ENCODE measurements at regions not wholly inside any gene's neighbourhood (a gene's known extent, or its start where the extent isn't known, plus 50 kb on each side); places are given as distances from the start of the nearest gene placed in this dataset.

- Mint-ChIP-seq H3K27ac (no peak overlapping the region), H3K9me3 (no peaks in the 10 kb centered on the region), H3K4me3 (no peak overlapping the region), H3K4me1 (ENCODE audit: low read depth) (no peaks in the 10 kb centered on the region), H3K27me3 (ENCODE audit: low read depth) (no peaks in the 10 kb centered on the region), H3K36me3 (ENCODE audit: low read depth) (no peaks in the 10 kb centered on the region)
- intact Hi-C loops (cut with micrococcal nuclease) = no loop called here
- CTCF ChIA-PET = interaction anchor here (0.7 kb wide), 1 partner anchor 1646 kb away, joined by 3 read pairs; no protein-coding TSS in a partner anchor
- DNase-seq = no peak
These were observed 403.2 kb downstream of the AASDHPPT start for GRCh38 chr11:106480581-106481190.

GRCh38 chr11:106482917-106483785, 405.7 kb downstream of the AASDHPPT start:
- no peak overlapping the region for H3K27ac Mint-ChIP-seq
- H3K27me3 Mint-ChIP-seq (ENCODE audit: low read depth) = no peaks in the 10 kb centered on the region
- no peak for DNase-seq
- no peaks in the 10 kb centered on the region for H3K4me1 Mint-ChIP-seq (ENCODE audit: low read depth)
- no peak overlapping the region for H3K4me3 Mint-ChIP-seq
- CTCF ChIA-PET = interaction anchor here (1.2 kb wide), 1 partner anchor 12 kb away, joined by 7 read pairs; no protein-coding TSS in a partner anchor
- H3K9me3 Mint-ChIP-seq = no peaks in the 10 kb centered on the region
- no peaks in the 10 kb centered on the region for H3K36me3 Mint-ChIP-seq (ENCODE audit: low read depth)
- intact Hi-C loops (cut with micrococcal nuclease) = no loop called here

- Mint-ChIP-seq H3K4me1 (ENCODE audit: low read depth) (no peaks in the 10 kb centered on the region), H3K27ac (no peak overlapping the region), H3K36me3 (ENCODE audit: low read depth) (no peaks in the 10 kb centered on the region), H3K4me3 (no peak overlapping the region), H3K27me3 (ENCODE audit: low read depth) (no peaks in the 10 kb centered on the region), H3K9me3 (no peaks in the 10 kb centered on the region)
- CTCF ChIA-PET = interaction anchor here (0.6 kb wide), 1 partner anchor 13 kb away, joined by 3 read pairs; no protein-coding TSS in a partner anchor
- no peak for DNase-seq
- intact Hi-C loops (cut with micrococcal nuclease) = no loop called here
These were observed 414.3 kb downstream of the AASDHPPT start for GRCh38 chr11:106491751-106492150.

GRCh38 chr11:106493751-106494150, 416.3 kb downstream of the AASDHPPT start:
- Mint-ChIP-seq H3K27me3 (ENCODE audit: low read depth) (no peaks in the 10 kb centered on the region), H3K9me3 (no peaks in the 10 kb centered on the region), H3K4me3 (no peak overlapping the region), H3K36me3 (ENCODE audit: low read depth) (no peaks in the 10 kb centered on the region), H3K27ac (no peak overlapping the region), H3K4me1 (ENCODE audit: low read depth) (no peaks in the 10 kb centered on the region)
- no peak for DNase-seq
- intact Hi-C loops (cut with micrococcal nuclease) = no loop called here
- CTCF ChIA-PET = no interaction called here

GRCh38 chr11:106495046-106495445, 417.6 kb downstream of the AASDHPPT start:
- H3K4me1 Mint-ChIP-seq (ENCODE audit: low read depth) = no peaks in the 10 kb centered on the region
- no peaks in the 10 kb centered on the region for H3K36me3 Mint-ChIP-seq (ENCODE audit: low read depth)
- no peaks in the 10 kb centered on the region for H3K27me3 Mint-ChIP-seq (ENCODE audit: low read depth)
- DNase-seq = no peak
- H3K9me3 Mint-ChIP-seq = no peaks in the 10 kb centered on the region
- H3K27ac Mint-ChIP-seq = no peak overlapping the region
- no peak overlapping the region for H3K4me3 Mint-ChIP-seq
- CTCF ChIA-PET = no interaction called here
- intact Hi-C loops (cut with micrococcal nuclease) = no loop called here

- no peak for DNase-seq
- Mint-ChIP-seq H3K4me1 (ENCODE audit: low read depth) (no peaks in the 10 kb centered on the region), H3K4me3 (no peak overlapping the region)
These were observed 419.2 kb downstream of the AASDHPPT start for GRCh38 chr11:106496677-106497076.

GRCh38 chr11:106497321-106497720, 419.9 kb downstream of the AASDHPPT start:
- Mint-ChIP-seq H3K4me1 (ENCODE audit: low read depth) (no peaks in the 10 kb centered on the region), H3K36me3 (ENCODE audit: low read depth) (no peaks in the 10 kb centered on the region), H3K9me3 (no peaks in the 10 kb centered on the region), H3K27ac (no peak overlapping the region), H3K4me3 (no peak overlapping the region), H3K27me3 (ENCODE audit: low read depth) (no peaks in the 10 kb centered on the region)
- no peak for DNase-seq
- intact Hi-C loops (cut with micrococcal nuclease) = no loop called here
- CTCF ChIA-PET = no interaction called here

More at GRCh38 chr11:106496677-106497076, 419.2 kb downstream of the AASDHPPT start:
- Mint-ChIP-seq H3K9me3 (no peaks in the 10 kb centered on the region), H3K36me3 (ENCODE audit: low read depth) (no peaks in the 10 kb centered on the region), H3K27me3 (ENCODE audit: low read depth) (no peaks in the 10 kb centered on the region), H3K27ac (no peak overlapping the region)
- CTCF ChIA-PET = no interaction called here
- intact Hi-C loops (cut with micrococcal nuclease) = no loop called here

GRCh38 chr11:106497822-106498221, 420.4 kb downstream of the AASDHPPT start:
- Mint-ChIP-seq H3K27me3 (ENCODE audit: low read depth) (no peaks in the 10 kb centered on the region), H3K36me3 (ENCODE audit: low read depth) (no peaks in the 10 kb centered on the region), H3K9me3 (no peaks in the 10 kb centered on the region), H3K4me3 (no peak overlapping the region), H3K4me1 (ENCODE audit: low read depth) (no peaks in the 10 kb centered on the region), H3K27ac (no peak overlapping the region)
- CTCF ChIA-PET = interaction anchor here (0.6 kb wide), 1 partner anchor 164 kb away, joined by 4 read pairs; no protein-coding TSS in a partner anchor
- no peak for DNase-seq
- intact Hi-C loops (cut with micrococcal nuclease) = no loop called here

GRCh38 chr11:106503901-106504300, 426.4 kb downstream of the AASDHPPT start:
- Mint-ChIP-seq H3K36me3 (ENCODE audit: low read depth) (no peaks in the 10 kb centered on the region), H3K27ac (no peak overlapping the region), H3K4me3 (no peak overlapping the region), H3K9me3 (peaks cover 2% of the 10 kb centered on the region), H3K4me1 (ENCODE audit: low read depth) (no peaks in the 10 kb centered on the region), H3K27me3 (ENCODE audit: low read depth) (no peaks in the 10 kb centered on the region)
- intact Hi-C loops (cut with micrococcal nuclease) = no loop called here
- CTCF ChIA-PET = no interaction called here
- no peak for DNase-seq

GRCh38 chr11:106507645-106508306, 430.3 kb downstream of the AASDHPPT start:
- Mint-ChIP-seq H3K27me3 (ENCODE audit: low read depth) (no peaks in the 10 kb centered on the region), H3K4me1 (ENCODE audit: low read depth) (no peaks in the 10 kb centered on the region), H3K4me3 (no peak overlapping the region), H3K9me3 (peaks cover 2% of the 10 kb centered on the region), H3K36me3 (ENCODE audit: low read depth) (no peaks in the 10 kb centered on the region), H3K27ac (no peak overlapping the region)
- CTCF ChIA-PET = no interaction called here
- DNase-seq = no peak
- intact Hi-C loops (cut with micrococcal nuclease) = no loop called here

GRCh38 chr11:106514706-106515105, 437.2 kb downstream of the AASDHPPT start:
- Mint-ChIP-seq H3K36me3 (ENCODE audit: low read depth) (no peaks in the 10 kb centered on the region), H3K4me3 (no peak overlapping the region), H3K4me1 (ENCODE audit: low read depth) (no peaks in the 10 kb centered on the region), H3K9me3 (peaks cover 3% of the 10 kb centered on the region), H3K27me3 (ENCODE audit: low read depth) (no peaks in the 10 kb centered on the region), H3K27ac (no peak overlapping the region)
- CTCF ChIA-PET = no interaction called here
- no peak for DNase-seq
- intact Hi-C loops (cut with micrococcal nuclease) = no loop called here

GRCh38 chr11:106517426-106517825, 440.0 kb downstream of the AASDHPPT start:
- CTCF ChIA-PET = interaction anchor here (0.8 kb wide), 1 partner anchor 691 kb away, joined by 4 read pairs; no protein-coding TSS in a partner anchor
- intact Hi-C loops (cut with micrococcal nuclease) = no loop called here
- Mint-ChIP-seq H3K4me1 (ENCODE audit: low read depth) (no peaks in the 10 kb centered on the region), H3K4me3 (no peak overlapping the region), H3K27me3 (ENCODE audit: low read depth) (no peaks in the 10 kb centered on the region), H3K36me3 (ENCODE audit: low read depth) (no peaks in the 10 kb centered on the region), H3K27ac (no peak overlapping the region), H3K9me3 (peaks cover 4% of the 10 kb centered on the region)
- no peak for DNase-seq
